ENCODE measurements at regions not wholly inside any gene's neighbourhood (a gene's known extent, or its start where the extent isn't known, plus 50 kb on each side); places are given as distances from the start of the nearest gene placed in this dataset.

GRCh38 chr13:31864307-31864706, 125.0 kb downstream of the RXFP2 start:
- H4K20me1 ChIP-seq (ENCODE audit: insufficient read depth, low read length) = no peaks in the 10 kb centered on the region
- DNase-seq (ENCODE audit: insufficient read length, low spot score, missing footprints) = no peak
- H2AFZ ChIP-seq (ENCODE audit: low read length) = no peak overlapping the region
- no peak overlapping the region for H3K27ac ChIP-seq (ENCODE audit: low read depth, low read length)
- H3K4me3 ChIP-seq (ENCODE audit: insufficient read depth, low read length) = no peak overlapping the region
- TF ChIP-seq CTCF (IDR thresholded peaks at IDR 0.05; ENCODE audit: extremely low read depth, low read depth, low read length) = no peak
- no peaks in the 10 kb centered on the region for H3K36me3 ChIP-seq (ENCODE audit: insufficient read depth, low read length)
- no peak overlapping the region for H3K4me2 ChIP-seq (ENCODE audit: insufficient read depth, low read length)
- no peaks in the 10 kb centered on the region for H3K9me3 ChIP-seq (ENCODE audit: low read depth, low read length)
- H3K79me2 ChIP-seq (ENCODE audit: insufficient read depth, low read length) = no peaks in the 10 kb centered on the region
- H3K4me1 ChIP-seq (ENCODE audit: insufficient read depth, low read length) = peaks cover 10% of the 10 kb centered on the region
- H3K27me3 ChIP-seq (ENCODE audit: insufficient read depth, low read length) = no peaks in the 10 kb centered on the region

GRCh38 chr13:31866099-31866498, 126.8 kb downstream of the RXFP2 start:
- no peak overlapping the region for H3K27ac ChIP-seq (ENCODE audit: low read depth, low read length)
- no peaks in the 10 kb centered on the region for H3K79me2 ChIP-seq (ENCODE audit: insufficient read depth, low read length)
- H2AFZ ChIP-seq (ENCODE audit: low read length) = no peak overlapping the region
- no peaks in the 10 kb centered on the region for H4K20me1 ChIP-seq (ENCODE audit: insufficient read depth, low read length)
- TF ChIP-seq CTCF (IDR thresholded peaks at IDR 0.05; ENCODE audit: extremely low read depth, low read depth, low read length) = no peak
- no peaks in the 10 kb centered on the region for H3K36me3 ChIP-seq (ENCODE audit: insufficient read depth, low read length)
- no peaks in the 10 kb centered on the region for H3K4me1 ChIP-seq (ENCODE audit: insufficient read depth, low read length)
- H3K4me3 ChIP-seq (ENCODE audit: insufficient read depth, low read length) = no peak overlapping the region
- no peaks in the 10 kb centered on the region for H3K9me3 ChIP-seq (ENCODE audit: low read depth, low read length)
- DNase-seq (ENCODE audit: insufficient read length, low spot score, missing footprints) = no peak
- no peaks in the 10 kb centered on the region for H3K27me3 ChIP-seq (ENCODE audit: insufficient read depth, low read length)
- H3K4me2 ChIP-seq (ENCODE audit: insufficient read depth, low read length) = no peak overlapping the region

- no peak for DNase-seq (ENCODE audit: insufficient read length, low spot score, missing footprints)
- H3K4me3 ChIP-seq (ENCODE audit: insufficient read depth, low read length) = no peak overlapping the region
These were observed 128.4 kb downstream of the RXFP2 start for GRCh38 chr13:31867709-31868108.

GRCh38 chr13:31869582-31869981, 130.3 kb downstream of the RXFP2 start:
- no peaks in the 10 kb centered on the region for H3K79me2 ChIP-seq (ENCODE audit: insufficient read depth, low read length)
- no peak overlapping the region for H3K4me3 ChIP-seq (ENCODE audit: insufficient read depth, low read length)
- H2AFZ ChIP-seq (ENCODE audit: low read length) = no peak overlapping the region
- H3K36me3 ChIP-seq (ENCODE audit: insufficient read depth, low read length) = no peaks in the 10 kb centered on the region
- no peak for DNase-seq (ENCODE audit: insufficient read length, low spot score, missing footprints)
- no peak for TF ChIP-seq CTCF (IDR thresholded peaks at IDR 0.05; ENCODE audit: extremely low read depth, low read depth, low read length)
- H4K20me1 ChIP-seq (ENCODE audit: insufficient read depth, low read length) = no peaks in the 10 kb centered on the region
- no peaks in the 10 kb centered on the region for H3K27me3 ChIP-seq (ENCODE audit: insufficient read depth, low read length)
- H3K9me3 ChIP-seq (ENCODE audit: low read depth, low read length) = no peaks in the 10 kb centered on the region
- H3K4me2 ChIP-seq (ENCODE audit: insufficient read depth, low read length) = no peak overlapping the region
- no peak overlapping the region for H3K27ac ChIP-seq (ENCODE audit: low read depth, low read length)
- no peaks in the 10 kb centered on the region for H3K4me1 ChIP-seq (ENCODE audit: insufficient read depth, low read length)

More at GRCh38 chr13:31867709-31868108, 128.4 kb downstream of the RXFP2 start:
- no peak overlapping the region for H3K4me2 ChIP-seq (ENCODE audit: insufficient read depth, low read length)
- H3K79me2 ChIP-seq (ENCODE audit: insufficient read depth, low read length) = no peaks in the 10 kb centered on the region
- H3K27me3 ChIP-seq (ENCODE audit: insufficient read depth, low read length) = no peaks in the 10 kb centered on the region
- no peaks in the 10 kb centered on the region for H3K4me1 ChIP-seq (ENCODE audit: insufficient read depth, low read length)
- no peaks in the 10 kb centered on the region for H4K20me1 ChIP-seq (ENCODE audit: insufficient read depth, low read length)
- H3K9me3 ChIP-seq (ENCODE audit: low read depth, low read length) = no peaks in the 10 kb centered on the region
- no peaks in the 10 kb centered on the region for H3K36me3 ChIP-seq (ENCODE audit: insufficient read depth, low read length)
- no peak overlapping the region for H2AFZ ChIP-seq (ENCODE audit: low read length)
- no peak for TF ChIP-seq CTCF (IDR thresholded peaks at IDR 0.05; ENCODE audit: extremely low read depth, low read depth, low read length)
- H3K27ac ChIP-seq (ENCODE audit: low read depth, low read length) = no peak overlapping the region

Measured in osteoblast (primary cell).